Muscle of back (tissue), 3 donors: ENCODE measurements at regions not wholly inside any gene's neighbourhood (a gene's known extent, or its start where the extent isn't known, plus 50 kb on each side); places are given as distances from the start of the nearest gene placed in this dataset.
A peak's percentile ranks its signal among the peaks of the same experiment; 100 is the strongest.
"Not testable (repeated sequence)": the region's sequence is repeated elsewhere in the genome, so short reads cannot be mapped to it uniquely, and the experiment has no call there.

Experiments
- DNase-seq, 3 donors: peaks; one replicate each; pipeline versions ENCODE4 v3.0.0 to v3.0.0-alpha.2; 2013

GRCh38 chr1:10939654-10940450 lies 72.6 kb upstream of the TARDBP start:
- peak in 1 of 3 donors; percentile 49 for DNase-seq

GRCh38 chr1:10940451-10940804 lies 72.0 kb upstream of the TARDBP start:
- no peak for DNase-seq

GRCh38 chr1:10940838-10941237 lies 71.6 kb upstream of the TARDBP start:
- DNase-seq, result no peak

GRCh38 chr1:10941891-10942541 lies 70.4 kb upstream of the TARDBP start:
- DNase-seq, result peak in 1 of 3 donors; percentile 66

GRCh38 chr1:10942542-10942912 lies 69.9 kb upstream of the TARDBP start:
- no peak for DNase-seq

GRCh38 chr1:10943041-10943440 lies 69.4 kb upstream of the TARDBP start:
- DNase-seq, result no peak

GRCh38 chr1:10943991-10944730 lies 68.3 kb upstream of the TARDBP start:
- DNase-seq, result peak; percentile 34 to 80 (median 61)

- no peak for DNase-seq
These were observed 66.4 kb upstream of the TARDBP start for GRCh38 chr1:10945991-10946509.

- no peak for DNase-seq
These were observed 65.3 kb upstream of the TARDBP start for GRCh38 chr1:10947181-10947580.

- no peak for DNase-seq
These were observed 64.6 kb upstream of the TARDBP start for GRCh38 chr1:10947691-10948462.

- no peak for DNase-seq
These were observed 64.0 kb upstream of the TARDBP start for GRCh38 chr1:10948463-10948775.

GRCh38 chr1:10950316-10951172 lies 61.9 kb upstream of the TARDBP start:
- DNase-seq, result no peak

GRCh38 chr1:10951298-10951697 lies 61.2 kb upstream of the TARDBP start:
- not testable (repeated sequence) for DNase-seq

- no peak for DNase-seq
These were observed 60.5 kb upstream of the TARDBP start for GRCh38 chr1:10951961-10952360.

GRCh38 chr1:10953505-10954193 lies 58.8 kb upstream of the TARDBP start:
- DNase-seq, result no peak

GRCh38 chr1:10957133-10957532 lies 55.3 kb upstream of the TARDBP start:
- DNase-seq, result peak in 1 of 3 donors; percentile 24

GRCh38 chr1:10958614-10959013 lies 53.8 kb upstream of the TARDBP start:
- DNase-seq, result no peak

GRCh38 chr1:10960411-10961299 lies 51.8 kb upstream of the TARDBP start:
- DNase-seq, result peak; percentile 64 to 82 (median 81)

GRCh38 chr1:10961300-10961833 lies 51.1 kb upstream of the TARDBP start:
- DNase-seq, result no peak
